ENCODE measurements at regions not wholly inside any gene's neighbourhood (a gene's known extent, or its start where the extent isn't known, plus 50 kb on each side); places are given as distances from the start of the nearest gene placed in this dataset.
"Not testable (repeated sequence)": the region's sequence is repeated elsewhere in the genome, so short reads cannot be mapped to it uniquely, and the experiment has no call there.

DNA sequence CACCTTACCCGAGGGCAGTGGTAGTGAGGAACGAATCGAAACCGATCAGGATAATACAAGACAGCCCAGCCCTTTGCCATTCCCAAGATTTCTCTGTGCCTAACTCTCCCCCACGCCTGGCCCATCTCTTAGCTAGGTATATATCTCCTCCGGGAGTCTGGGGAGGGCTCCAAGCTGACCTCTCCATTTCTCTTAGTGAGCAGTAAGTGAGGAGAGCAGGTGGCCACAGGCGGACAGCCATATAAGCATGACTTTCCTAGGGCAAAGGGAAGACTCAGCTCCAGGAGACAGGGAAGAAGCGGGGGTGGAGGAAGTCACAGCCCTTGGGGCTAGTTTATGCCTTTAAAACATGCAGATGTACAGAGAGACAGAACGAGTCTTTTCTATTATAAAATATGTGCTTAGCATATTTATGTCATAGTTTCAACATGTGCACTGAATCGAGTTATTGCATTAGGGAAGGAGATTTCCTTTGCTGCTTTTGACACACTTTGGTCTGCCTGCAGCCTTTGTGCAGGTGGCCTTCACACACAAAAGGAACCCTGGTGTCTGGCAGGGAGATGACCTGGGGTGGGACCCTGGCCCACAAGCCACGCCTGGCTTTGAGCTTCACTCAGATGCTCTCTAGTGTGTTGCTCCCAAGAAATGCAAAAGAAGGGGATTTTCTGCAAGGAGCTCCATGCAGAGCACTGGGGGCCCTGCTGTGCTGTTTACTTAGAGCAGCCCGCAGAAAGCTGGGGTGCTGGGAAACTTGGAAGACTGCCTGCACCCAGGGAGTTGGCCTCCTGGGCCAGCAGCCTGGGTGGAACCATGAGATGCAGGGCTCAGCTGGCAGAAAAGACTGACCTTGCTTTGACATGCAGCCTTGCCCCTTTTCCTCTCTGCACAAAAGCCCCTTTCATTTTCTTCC lies 613.3 kb downstream of the BCOR start:
- no peak for DNase-seq

DNA sequence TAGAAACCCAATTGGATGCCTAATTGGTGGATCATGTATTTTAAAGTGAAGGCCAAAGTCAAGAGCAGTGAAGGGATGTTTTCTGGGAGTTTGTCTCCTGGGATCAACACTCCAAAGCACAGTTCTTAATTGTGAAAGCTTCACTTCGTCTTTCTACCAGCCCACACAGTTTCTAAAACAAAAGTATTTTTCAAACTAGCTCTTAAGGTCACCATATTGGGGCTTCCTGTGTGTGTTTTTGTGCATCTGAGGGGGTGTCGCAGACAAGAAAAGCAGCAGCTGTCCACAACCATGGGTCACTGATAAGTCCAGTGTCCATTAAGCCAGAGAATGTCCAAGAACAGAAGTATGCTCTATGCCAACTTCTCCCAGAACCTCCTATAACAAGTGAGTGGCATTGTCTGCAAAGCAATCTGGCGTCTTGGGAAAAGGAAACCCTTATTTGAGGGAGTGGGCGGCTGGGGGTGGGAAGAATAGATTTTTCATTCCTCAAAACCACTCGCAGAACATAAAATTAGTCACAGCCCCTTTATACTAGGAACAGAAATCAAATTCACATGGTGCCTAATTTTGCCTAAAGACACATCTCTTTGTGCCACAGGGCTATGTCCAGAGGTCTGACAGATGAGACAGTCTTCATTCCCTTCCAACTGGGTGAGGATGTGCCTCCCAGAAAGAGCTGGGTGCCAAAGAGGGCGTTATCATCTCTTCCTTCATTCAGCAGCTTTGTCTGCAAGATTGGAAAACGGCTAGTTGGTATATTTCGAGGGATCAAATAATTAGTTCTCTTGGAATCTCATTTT lies 610.4 kb downstream of the BCOR start:
- DNase-seq = no peak

DNA sequence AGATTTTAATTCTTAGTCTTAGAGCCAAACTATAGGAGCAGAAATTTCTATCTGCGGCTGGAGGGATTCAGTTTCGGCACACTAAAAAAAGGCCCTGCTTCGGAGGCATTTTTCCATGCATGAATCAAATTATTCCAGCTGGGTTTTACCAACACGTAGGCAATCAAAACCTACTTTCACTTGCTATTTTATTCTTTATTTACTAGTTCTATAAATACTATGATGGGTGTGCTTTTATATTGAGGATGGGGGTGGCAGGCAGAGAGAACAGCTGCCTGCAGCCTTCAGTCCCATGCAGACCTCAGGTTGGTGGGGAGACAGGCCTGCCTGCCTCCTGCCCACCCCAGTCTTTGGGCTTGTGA lies 609.8 kb downstream of the BCOR start:
- no peak for DNase-seq

DNA sequence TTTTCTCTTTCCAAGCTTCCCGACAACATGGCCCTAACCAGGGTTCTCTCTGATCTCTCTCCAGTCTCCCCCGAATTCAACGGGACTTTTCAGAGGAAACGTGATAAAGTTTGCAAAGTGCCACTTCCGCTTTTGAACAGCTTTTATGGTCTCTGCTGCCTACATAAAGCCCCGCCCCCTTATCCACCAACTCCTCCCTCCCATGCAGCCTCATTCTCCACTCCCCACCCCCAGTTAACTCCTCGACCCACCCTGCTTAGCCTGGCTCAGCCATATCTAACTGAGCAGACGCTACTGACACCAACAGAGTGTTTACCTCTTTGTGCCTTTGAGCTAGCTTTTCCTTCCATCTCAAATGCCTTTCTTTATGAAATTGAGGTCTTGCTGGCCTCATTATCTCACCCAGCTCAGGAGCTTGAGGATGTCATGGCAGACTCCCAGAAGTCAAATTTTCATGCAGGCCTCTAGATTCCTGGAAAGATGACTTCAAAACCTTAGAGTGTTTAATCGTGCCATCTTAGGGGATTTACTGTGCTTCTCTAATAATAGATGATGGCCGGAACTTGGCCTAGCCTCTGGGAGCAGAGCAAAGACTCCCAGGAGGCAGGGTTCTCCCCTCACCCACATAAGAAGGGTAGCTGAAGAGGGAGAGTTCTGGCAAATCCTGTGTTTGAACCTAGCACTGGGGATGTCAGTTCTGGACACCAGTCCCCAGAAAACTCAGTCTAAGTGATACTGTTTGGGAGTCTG lies 606.0 kb downstream of the BCOR start:
- DNase-seq = peak; percentile 49

DNA sequence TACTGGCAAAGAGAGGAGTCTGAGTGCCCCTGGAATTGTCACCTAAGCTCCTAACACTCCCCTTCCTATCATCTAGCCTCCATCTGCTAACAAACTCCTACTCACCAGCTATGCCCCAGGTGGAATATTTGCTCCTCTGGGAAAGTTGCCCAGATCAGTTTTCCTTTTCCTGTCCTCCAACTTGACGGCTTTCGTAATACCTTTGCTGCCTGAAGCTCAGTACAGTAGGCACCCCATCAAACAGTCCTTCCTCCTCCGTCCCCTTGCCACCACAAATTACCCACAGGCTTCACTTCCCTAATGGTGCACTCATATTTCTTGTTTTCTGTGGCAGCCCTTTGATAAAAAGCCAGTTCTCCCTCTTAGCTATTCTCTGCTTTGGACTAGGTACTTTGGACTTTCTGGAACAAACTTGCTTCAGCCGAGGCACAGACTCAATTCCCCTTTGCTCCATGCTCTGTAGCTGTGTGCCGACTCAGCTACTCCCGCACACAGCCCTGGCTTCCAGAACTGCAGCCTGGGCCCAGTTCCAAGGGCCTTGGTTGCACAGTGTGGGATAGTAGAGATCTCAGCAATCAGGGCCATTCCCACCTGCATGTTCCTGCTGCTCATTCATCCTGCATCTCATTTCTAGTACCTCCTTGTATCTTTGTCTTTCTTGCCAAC lies 605.1 kb downstream of the BCOR start:
- no peak for DNase-seq

DNA sequence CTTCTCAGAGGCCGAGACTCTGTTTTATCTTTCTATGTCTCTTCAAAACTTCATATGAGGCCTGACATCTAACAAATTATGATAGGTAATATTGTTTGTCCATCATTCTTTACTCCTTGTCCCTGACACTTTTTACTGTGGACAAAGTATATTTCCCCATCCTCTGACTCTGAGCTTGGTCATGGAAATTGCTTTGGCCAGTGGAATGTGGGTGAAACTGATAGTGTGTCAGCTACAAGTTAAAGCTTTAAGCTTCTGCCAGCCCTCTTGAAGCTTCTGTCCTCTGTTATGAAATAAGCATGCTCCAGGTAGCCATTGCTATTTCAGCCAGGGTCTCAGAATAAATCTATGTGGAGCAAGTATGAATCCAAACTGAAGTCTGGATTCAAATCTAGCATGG lies 604.6 kb downstream of the BCOR start:
- no peak for DNase-seq

DNA sequence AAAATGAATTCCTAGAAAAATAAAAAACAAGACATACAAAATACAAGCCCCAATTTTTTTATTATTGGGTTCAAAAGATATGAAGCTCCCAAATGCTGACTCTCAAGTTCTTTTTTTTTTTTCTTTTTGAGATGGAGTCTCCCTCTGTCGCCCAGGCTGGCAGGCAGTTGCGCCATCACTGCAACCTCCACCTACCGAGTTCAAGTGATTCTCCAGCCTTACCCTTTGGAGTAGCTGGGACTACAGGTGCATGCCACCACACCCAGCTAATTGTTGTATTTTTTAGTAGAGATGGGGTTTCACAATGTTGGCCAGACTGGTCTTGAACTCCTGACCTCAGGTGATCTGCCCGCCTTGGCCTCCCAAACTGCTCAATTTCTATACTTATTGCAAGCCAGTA lies 600.6 kb downstream of the BCOR start:
- DNase-seq = not testable (repeated sequence)

DNA sequence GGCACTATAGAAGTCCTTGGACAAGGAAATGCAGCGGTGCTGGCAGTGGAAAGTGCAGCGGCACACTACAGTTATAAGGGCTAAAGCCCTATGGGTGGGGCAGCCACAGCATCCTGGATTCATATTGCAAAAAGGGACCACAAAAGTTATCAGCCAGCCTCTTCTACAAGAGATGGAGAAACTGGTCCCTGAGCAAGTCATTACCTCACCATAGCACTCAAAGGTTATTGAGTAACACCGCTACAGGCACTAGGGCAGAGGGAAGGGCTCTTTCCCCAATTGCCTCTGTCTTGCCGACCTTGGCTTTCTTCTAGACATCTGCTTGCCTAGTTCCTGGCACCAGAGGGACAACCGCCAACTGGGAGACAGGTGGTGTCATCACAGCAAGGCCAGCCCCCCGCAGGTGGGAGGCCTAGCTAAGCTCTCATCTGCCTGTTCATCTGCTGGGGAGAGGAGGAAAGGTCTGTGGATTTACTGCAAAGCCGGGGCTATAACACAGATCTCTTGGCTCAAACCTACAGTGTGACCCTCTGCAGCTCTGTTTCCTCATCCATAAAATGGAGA lies 600.0 kb downstream of the BCOR start:
- no peak for DNase-seq

DNA sequence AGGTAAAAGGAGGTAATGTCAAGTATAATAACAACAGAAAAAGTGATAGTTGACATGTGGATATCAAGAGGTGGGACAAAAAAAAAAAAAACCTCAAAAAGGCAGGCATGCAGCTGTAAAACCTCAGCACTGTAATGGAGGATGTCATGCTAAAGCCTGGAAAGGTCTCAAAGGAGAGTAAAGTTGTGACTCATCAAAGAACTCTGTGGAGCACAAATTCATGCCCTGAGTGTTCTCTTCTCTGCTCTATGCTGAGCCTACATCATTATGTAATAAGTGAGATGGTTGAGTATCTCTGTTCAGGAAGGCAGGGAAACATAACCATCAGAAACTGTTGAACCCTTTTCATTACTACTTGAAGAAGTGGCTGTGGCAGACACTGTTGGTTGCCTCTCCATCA lies 597.8 kb downstream of the BCOR start:
- no peak for DNase-seq

DNA sequence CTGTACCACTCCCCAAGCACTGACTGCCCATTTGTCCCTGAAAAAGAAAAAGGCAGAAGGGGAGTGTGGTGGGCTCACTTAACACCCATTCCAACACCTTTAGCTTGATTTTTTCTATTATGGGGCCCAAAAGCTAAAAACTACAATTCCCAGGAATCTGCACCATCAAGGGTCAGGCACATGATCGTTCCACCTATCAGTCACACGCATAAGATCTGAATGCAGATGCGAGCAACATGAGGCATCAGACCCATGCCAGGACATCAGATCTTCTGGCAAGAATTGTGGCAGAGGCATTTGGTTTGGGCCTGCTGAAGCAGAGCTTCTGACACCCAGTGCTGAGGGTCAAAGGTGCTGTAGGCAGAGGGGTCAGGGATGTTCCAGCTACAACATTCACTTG lies 595.9 kb downstream of the BCOR start:
- DNase-seq = no peak

DNA sequence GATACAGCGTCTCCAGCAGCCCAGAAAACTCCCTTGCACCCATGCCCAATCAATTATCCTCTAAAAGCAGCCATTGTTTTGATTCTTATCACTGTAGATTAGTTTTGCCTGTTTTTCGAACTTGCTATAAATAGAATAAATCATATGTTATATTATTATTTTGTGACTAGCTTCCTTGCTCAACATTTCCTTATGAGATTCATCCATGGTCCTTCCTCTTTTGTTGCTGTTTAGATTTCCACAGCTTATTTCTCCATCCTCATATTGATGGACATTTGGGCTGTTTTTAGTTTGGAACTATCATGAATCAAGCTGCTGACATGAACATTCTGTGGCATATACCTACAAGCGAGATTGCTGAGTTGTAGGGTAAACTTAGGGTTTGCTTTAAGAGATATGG lies 595.3 kb downstream of the BCOR start:
- DNase-seq = no peak

DNA sequence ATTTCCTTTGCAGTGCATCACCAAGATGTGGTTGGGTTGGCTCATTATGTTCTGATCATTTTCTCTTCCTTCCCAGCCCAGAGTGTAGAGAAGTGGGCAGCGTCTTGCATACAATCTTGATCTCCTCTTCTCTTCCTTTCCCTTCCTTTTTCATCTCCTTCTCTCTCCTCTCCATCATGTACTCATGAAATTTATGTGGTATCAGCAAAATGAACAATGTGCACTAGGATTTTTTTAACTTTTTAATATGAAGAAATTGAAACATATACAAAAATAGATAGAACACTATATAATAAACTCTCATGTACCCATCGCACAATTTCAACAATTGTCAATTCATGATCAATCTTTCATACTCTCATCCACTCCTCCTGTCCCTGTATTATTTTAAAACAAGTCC lies 593.5 kb downstream of the BCOR start:
- no peak for DNase-seq

DNA sequence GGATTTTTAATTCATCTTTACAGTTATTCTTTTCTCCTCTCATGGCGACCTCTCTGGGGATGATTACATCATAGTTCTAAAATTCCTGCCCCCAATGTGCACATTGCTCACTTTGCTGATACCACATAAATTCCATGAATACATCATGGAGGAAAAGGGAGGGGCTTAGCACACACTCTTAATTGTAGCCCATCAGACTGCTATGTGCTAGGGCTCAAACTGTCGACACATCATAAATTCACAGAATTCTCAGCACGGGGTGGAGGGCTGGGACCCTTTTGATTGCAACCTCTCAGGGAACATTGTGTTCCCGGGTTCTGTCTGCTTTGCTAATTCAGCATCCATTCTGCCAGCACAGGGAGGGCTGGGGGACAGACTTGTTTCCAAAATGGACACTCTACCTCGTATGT lies 592.9 kb downstream of the BCOR start:
- DNase-seq = no peak

DNA sequence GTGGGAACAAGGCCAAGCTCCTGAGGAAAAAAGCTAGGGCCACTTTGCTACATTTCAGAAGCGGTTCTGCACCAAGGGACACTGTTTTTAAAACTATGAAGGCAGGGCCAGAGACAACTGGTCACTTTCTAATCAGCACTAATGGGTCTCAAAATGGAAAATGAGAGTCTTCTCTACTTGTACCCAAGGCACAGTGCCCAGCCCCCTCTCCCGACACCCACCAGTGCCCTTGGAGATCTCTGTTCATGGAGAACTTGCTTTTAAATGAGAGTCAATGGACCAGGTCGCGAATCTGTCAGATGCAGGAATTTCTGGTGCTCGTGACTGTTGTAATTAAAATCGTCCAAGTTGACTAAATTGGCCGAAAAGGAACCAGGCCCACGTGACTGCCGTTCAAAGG lies 591.6 kb downstream of the BCOR start:
- no peak for DNase-seq

DNA sequence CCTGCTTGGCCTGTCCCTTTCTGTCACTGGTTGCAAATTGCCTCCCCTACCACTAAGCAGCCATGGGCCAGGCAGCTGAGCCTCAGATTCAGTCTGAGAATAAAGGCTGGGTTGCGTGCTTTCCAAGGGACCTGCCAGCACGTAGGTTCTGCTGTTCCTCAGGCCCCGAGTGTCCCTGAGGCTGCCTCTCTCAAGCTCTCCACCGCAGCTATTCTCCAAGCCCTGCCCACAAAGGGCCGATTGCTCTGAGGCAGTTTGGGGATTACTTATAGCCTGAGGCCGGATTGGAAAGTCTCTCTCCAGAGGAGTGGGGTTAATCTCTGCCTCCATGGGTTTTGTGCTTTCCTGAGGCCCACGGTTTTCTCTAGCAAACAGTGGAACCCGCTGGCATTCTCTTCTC lies 590.7 kb downstream of the BCOR start:
- DNase-seq = no peak

DNA sequence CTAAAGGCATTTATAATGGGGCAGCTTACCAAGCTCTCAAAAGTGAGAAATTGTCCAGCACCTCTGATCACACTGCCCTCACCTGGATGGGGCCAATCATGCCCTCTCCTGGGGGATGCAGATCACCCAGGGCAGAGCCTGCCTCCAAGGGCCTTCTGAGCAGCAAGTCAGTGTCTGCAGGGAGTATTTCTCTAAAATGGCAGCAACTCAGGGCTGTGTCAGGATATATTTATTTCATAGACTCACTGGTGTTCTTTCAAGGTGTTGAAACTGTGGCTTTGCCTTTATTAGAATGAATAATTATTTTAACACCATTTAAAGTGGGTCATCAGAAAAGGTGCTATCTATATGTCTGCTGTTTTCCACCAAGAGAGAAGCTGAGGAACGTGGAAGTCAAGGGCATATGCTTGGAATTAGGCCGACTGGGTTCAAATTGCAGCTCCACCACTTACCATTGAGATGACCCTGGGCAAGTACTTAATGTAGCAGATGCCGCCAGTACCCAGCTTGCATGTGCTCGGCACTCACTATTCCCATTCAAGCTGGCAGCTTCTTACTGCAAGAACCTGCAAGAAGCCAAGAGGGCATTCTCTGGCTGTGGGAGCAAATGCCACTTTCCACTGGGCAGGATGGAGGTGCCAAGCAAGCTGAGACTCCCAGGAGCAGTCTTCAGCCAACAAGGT lies 590.0 kb downstream of the BCOR start:
- DNase-seq = no peak

DNA sequence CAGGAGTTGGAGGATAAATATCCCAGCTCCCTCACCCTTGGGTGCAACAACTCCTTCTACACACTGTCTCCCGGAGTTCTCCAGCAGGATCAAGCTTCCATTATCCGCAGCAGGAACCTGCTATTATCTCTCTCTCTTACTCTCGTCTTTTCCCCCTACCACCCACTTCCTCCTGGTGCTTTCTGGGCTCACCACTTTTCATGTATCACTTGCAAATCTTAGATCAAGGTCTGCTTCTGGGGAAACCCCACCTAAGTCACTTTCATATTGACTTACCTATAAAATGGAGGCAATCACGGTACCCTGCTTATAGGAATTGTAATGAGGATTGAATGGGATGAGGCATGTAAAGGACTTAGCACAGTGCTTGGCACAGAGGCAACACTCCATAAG lies 589.5 kb downstream of the BCOR start:
- DNase-seq = no peak

DNA sequence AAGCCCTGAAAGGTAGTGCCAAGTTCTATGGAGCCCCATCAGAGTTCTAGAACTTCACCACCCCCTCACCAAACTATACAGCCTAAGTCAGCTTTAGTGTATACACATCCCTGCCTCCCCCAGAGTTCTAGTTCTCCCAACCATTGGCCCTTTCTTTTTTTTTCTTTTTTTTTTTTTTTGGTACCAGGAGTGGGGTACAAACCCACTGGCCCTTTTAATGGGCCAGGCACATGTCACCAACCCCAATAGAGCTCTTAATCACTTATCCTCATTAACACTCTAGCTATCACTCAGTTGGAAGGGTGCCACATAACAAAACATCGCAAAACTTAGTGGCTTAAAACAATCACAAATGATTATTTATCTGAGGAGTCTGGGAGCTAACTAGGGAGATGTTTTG lies 588.6 kb downstream of the BCOR start:
- DNase-seq = no peak

DNA sequence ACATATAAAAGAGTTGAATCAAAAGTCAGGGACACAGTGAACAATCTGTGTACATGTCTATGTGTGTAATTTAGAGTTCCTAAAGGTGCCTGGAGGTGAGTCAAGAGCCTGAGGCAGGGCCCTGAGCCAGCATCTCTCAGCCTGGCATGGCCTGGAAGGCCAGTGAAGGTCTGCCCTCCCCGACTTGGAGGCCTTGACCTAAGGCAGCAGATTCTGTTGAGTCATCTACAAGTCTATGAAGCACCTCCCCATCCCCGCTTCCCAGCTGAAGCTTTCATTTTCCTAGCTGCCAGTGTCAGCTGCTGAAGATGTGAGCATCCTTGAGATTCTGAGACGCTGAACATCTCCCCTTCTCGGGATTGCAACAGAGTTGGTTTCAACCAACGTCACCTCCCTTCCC lies 583.9 kb downstream of the BCOR start:
- no peak for DNase-seq

DNA sequence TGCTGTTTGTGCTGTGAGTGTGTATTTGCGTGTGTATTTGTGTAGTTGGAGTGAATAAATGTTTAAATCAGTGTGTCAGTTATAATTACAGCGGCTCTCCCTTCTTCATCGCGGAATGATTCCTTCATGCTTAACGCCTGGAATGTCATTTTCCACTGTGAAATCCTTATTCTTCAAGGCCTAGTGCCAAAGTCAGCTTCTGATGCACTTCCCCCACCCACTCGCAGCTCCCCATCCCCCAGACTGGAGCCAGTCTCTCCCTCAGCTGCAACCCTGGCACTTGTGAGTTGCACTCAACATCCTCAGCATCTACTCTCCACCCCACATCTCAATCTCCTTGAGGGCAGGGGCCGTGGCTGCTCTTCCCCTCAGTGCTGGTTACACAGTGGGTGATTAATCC lies 583.0 kb downstream of the BCOR start:
- DNase-seq = no peak

DNA sequence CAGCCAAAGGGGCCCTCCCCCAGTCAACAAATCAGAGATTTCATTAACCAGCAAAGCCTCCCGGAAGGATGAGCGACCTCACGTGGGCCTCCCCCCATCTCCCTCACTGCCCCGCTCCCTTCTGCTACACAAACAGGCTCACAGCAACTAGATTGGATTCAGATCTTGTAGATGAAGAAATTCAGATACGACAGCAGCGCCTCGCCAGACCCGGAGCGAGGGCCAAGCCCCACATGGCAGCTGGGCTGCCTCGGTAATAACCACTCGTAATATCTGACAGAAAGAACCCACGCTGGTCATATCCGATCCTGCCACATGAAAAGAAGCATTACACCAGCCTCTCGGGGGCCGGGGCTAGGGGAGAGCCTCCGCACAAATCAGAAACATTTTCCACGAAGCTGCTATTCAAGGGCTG lies 581.3 kb downstream of the BCOR start:
- DNase-seq = no peak

DNA sequence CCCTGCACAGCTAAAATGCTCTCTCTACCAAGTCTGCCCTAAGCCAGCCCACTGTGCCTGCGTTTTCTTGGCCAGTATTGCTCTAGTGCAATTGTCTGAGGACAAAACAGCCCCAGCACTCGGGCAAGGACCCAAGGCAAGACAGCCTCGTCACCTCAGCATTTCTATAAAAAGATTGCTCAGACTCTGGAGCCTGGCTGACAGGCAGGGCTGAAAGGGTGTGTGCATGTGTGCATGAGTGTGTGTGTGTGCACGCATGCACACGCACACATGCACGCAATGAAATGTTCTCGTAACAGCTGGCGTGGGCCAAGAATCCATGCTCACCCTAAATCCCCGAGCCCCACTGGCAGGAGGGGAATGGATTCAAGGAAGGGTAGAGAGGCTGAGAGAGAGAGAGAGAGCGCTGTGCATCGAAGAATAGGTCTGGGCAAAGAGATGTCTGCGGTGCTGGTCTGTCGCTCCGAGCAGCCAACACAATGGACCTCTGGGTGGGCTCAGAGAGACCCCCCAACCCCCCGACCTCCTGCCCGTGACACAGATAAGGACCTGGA lies 579.2 kb downstream of the BCOR start:
- DNase-seq = no peak
